ENCODE measurements at regions not wholly inside any gene's neighbourhood (a gene's known extent, or its start where the extent isn't known, plus 50 kb on each side); places are given as distances from the start of the nearest gene placed in this dataset.

- TF ChIP-seq POLR2AphosphoS5 (IDR thresholded peaks at IDR 0.05) (no peak), POLR2A (IDR thresholded peaks at IDR 0.05; ENCODE audit: low read depth) (no peak), EP300 (IDR thresholded peaks at IDR 0.05) (no peak)
- TF ChIP-seq, protein P1, sequence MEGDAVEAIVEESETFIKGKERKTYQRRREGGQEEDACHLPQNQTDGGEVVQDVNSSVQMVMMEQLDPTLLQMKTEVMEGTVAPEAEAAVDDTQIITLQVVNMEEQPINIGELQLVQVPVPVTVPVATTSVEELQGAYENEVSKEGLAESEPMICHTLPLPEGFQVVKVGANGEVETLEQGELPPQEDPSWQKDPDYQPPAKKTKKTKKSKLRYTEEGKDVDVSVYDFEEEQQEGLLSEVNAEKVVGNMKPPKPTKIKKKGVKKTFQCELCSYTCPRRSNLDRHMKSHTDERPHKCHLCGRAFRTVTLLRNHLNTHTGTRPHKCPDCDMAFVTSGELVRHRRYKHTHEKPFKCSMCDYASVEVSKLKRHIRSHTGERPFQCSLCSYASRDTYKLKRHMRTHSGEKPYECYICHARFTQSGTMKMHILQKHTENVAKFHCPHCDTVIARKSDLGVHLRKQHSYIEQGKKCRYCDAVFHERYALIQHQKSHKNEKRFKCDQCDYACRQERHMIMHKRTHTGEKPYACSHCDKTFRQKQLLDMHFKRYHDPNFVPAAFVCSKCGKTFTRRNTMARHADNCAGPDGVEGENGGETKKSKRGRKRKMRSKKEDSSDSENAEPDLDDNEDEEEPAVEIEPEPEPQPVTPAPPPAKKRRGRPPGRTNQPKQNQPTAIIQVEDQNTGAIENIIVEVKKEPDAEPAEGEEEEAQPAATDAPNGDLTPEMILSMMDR (IDR thresholded peaks at IDR 0.05): no peak
These were observed 123.9 kb upstream of the DCC start for GRCh38 chr18:52216109-52216508.

Data from esophagus muscularis mucosa (tissue), 4 donors.